PC-3 (cell line): ENCODE measurements at regions not wholly inside any gene's neighbourhood (a gene's known extent, or its start where the extent isn't known, plus 50 kb on each side); places are given as distances from the start of the nearest gene placed in this dataset.

ENCODE experiments used
- ATAC-seq: fragments of 200-7000 bp; cut with Tn5 transposase; 2 replicates; pipeline ENCODE4 v1.9.1; 2020; ENCODE audit warnings: mild to moderate bottlenecking, moderate library complexity
- BruUV-seq: library from RNA; stranded (reverse); fragments of 400-500 nt; replicated peaks from 2 replicates; lab custom pipeline; 2021; lab: Mats Ljungman, UMichigan
- CTCF ChIA-PET: fragments of 300-600 bp; sonication (Branson Sonifier 250); formaldehyde crosslinking; loops from one replicate; lab custom pipeline; 2022; ENCODE audit warnings: antibody characterized with exemption; lab: Charles Lee
- POLR2A ChIA-PET: fragments of 300-600 bp; sonication (Branson Sonifier 250); formaldehyde crosslinking; loops from one replicate; lab custom pipeline; 2022; ENCODE audit warnings: antibody characterized with exemption; ENCODE audit not compliant: unreplicated experiment; lab: Charles Lee
- DNase-seq: peaks from one replicate; pipeline ENCODE4 v3.0.0-alpha.2; 2015
- H2AFZ ChIP-seq: fragments of 300-600 bp; sonication (generic); 2 replicates; pipeline ENCODE4 v1.6.0; 2016; ENCODE audit warnings: antibody characterized with exemption, low read length
- H3F3A ChIP-seq: fragments of 300-600 bp; sonication (generic); one replicate; pipeline ENCODE4 v1.6.0; 2017; ENCODE audit warnings: antibody characterized with exemption, low read length, control low read depth, mild to moderate bottlenecking; ENCODE audit not compliant: unreplicated experiment
- H3K27ac ChIP-seq: fragments of 300-600 bp; sonication (generic); 2 replicates; pipeline ENCODE4 v1.5.1; 2016; ENCODE audit warnings: mild to moderate bottlenecking, low read length
- H3K27me3 ChIP-seq: fragments of 300-600 bp; sonication (generic); 2 replicates; pipeline ENCODE4 v1.6.1; 2016; ENCODE audit warnings: low read length, mixed read lengths
- H3K36me3 ChIP-seq: fragments of 300-600 bp; sonication (generic); 2 replicates; pipeline ENCODE4 v1.6.1; 2016; ENCODE audit warnings: low read depth, mixed run types, low read length, mixed read lengths
- H3K4me1 ChIP-seq: fragments of 300-600 bp; sonication (generic); 2 replicates; pipeline ENCODE4 v1.5.1; 2016; ENCODE audit warnings: low read length; ENCODE audit not compliant: insufficient read depth
- H3K4me2 ChIP-seq: fragments of 300-600 bp; sonication (generic); 2 replicates; pipeline ENCODE4 v1.6.0; 2016; ENCODE audit warnings: low read length
- H3K4me3 ChIP-seq: fragments of 300-600 bp; sonication (generic); 2 replicates; pipeline ENCODE4 v1.5.1; 2016; ENCODE audit warnings: mild to moderate bottlenecking, low read length, mixed read lengths
- H3K79me2 ChIP-seq: fragments of 300-600 bp; sonication (generic); 2 replicates; pipeline ENCODE4 v1.6.1; 2017; ENCODE audit warnings: low read length, mixed read lengths
- H3K9ac ChIP-seq: fragments of 300-600 bp; sonication (generic); 2 replicates; pipeline ENCODE4 v1.6.0; 2016; ENCODE audit warnings: mild to moderate bottlenecking, low read length
- H3K9me2 ChIP-seq: fragments of 300-600 bp; sonication (generic); replicated peaks from 2 replicates; pipeline ENCODE4 v1.6.1; 2016; ENCODE audit warnings: mixed run types, low read length, mixed read lengths
- H3K9me3 ChIP-seq: fragments of 300-600 bp; sonication (generic); 2 replicates; pipeline ENCODE4 v1.6.1; 2016; ENCODE audit warnings: low read length, mixed read lengths
- H4K20me1 ChIP-seq: fragments of 300-600 bp; sonication (generic); 2 replicates; pipeline ENCODE4 v1.6.1; 2016; ENCODE audit warnings: low read length, mixed read lengths
- EZH2 ChIP-seq: fragments of 300-600 bp; sonication (generic); IDR thresholded peaks from one replicate; pipeline ENCODE4 v1.6.1; 2017; ENCODE audit warnings: antibody characterized with exemption, mild to moderate bottlenecking, low read length; ENCODE audit not compliant: unreplicated experiment
- EZH2phosphoT487 ChIP-seq: fragments of 300-600 bp; sonication (generic); IDR thresholded peaks from 2 replicates; pipeline ENCODE4 v1.6.1; 2018; ENCODE audit warnings: mild to moderate bottlenecking, antibody characterized with exemption, low read length, borderline replicate concordance
- intact Hi-C: fragments of 100-400 bp; cut with micrococcal nuclease; formaldehyde crosslinking; loops from 2 replicates; pipeline ENCODE4 v1.9.0; 2023
- TF ChIP-seq, protein P1 (sequence below): fragments of 300-600 bp; sonication (generic); conservative IDR thresholded peaks from 2 replicates; pipeline ENCODE4 v1.5.1; 2017; ENCODE audit warnings: antibody characterized with exemption, low read depth, mild to moderate bottlenecking, low read length

- Histone ChIP-seq H3K79me2 (no peaks in the 10 kb centered on the region), H3K27me3 (peaks cover 84% of the 10 kb centered on the region), H2AFZ (no peak overlapping the region), H4K20me1 (no peaks in the 10 kb centered on the region), H3K36me3 (no peaks in the 10 kb centered on the region), H3K27ac (no peak overlapping the region), H3F3A (no peaks in the 10 kb centered on the region), H3K9me2 (no peaks in the 10 kb centered on the region), H3K4me2 (no peak overlapping the region), H3K4me1 (no peaks in the 10 kb centered on the region), H3K9ac (no peak overlapping the region), H3K4me3 (no peak overlapping the region), H3K9me3 (no peaks in the 10 kb centered on the region)
- ATAC-seq (no peak), DNase-seq (no peak)
- POLR2A ChIA-PET = no interaction called here
- CTCF ChIA-PET = no interaction called here
- no peak for TF ChIP-seq EZH2
- TF ChIP-seq, protein P1, sequence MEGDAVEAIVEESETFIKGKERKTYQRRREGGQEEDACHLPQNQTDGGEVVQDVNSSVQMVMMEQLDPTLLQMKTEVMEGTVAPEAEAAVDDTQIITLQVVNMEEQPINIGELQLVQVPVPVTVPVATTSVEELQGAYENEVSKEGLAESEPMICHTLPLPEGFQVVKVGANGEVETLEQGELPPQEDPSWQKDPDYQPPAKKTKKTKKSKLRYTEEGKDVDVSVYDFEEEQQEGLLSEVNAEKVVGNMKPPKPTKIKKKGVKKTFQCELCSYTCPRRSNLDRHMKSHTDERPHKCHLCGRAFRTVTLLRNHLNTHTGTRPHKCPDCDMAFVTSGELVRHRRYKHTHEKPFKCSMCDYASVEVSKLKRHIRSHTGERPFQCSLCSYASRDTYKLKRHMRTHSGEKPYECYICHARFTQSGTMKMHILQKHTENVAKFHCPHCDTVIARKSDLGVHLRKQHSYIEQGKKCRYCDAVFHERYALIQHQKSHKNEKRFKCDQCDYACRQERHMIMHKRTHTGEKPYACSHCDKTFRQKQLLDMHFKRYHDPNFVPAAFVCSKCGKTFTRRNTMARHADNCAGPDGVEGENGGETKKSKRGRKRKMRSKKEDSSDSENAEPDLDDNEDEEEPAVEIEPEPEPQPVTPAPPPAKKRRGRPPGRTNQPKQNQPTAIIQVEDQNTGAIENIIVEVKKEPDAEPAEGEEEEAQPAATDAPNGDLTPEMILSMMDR = no peak
- BruUV-seq = no TSS peak
- intact Hi-C loops = no loop called here
Measured at GRCh38 chr11:116535994-116536393, 236.8 kb downstream of the BUD13 start.

DNA sequence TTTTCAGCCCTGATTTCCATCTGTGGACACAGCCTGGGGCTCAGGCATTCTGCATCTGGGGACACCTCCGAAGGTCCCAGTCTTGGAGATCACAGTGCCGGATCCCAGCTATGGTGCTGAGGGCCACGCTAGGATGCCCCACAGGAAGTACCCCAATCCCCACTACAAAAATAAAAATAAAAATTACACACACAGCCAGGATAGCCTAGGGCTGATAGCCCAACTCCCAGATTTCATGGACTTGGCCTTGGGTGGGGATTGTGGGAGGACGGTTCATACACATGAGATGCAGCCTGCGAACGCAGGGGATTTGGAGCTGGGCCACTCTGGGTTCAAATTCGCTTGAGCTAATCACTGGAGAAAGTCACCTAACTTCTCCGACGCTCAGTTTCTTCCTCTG, 237.7 kb downstream of the BUD13 start:
- H3K27ac ChIP-seq = no peak overlapping the region
- H3K27me3 ChIP-seq = peaks cover 92% of the 10 kb centered on the region
- H4K20me1 ChIP-seq = no peaks in the 10 kb centered on the region
- DNase-seq (no peak), ATAC-seq (no peak)
- no peak overlapping the region for H3K4me2 ChIP-seq
- H2AFZ ChIP-seq = no peak overlapping the region
- H3K9ac ChIP-seq = no peak overlapping the region
- H3K9me2 ChIP-seq = no peaks in the 10 kb centered on the region
- no peaks in the 10 kb centered on the region for H3K4me1 ChIP-seq
- ChIA-PET CTCF (no interaction called here), POLR2A (no interaction called here)
- H3K4me3 ChIP-seq = no peak overlapping the region
- H3K79me2 ChIP-seq = no peaks in the 10 kb centered on the region
- H3K36me3 ChIP-seq = no peaks in the 10 kb centered on the region
- no peaks in the 10 kb centered on the region for H3K9me3 ChIP-seq
- BruUV-seq = no TSS peak
- intact Hi-C loops = no loop called here
- TF ChIP-seq EZH2 (no peak), EZH2phosphoT487 (no peak)
- TF ChIP-seq, protein P1 = no peak
- no peaks in the 10 kb centered on the region for H3F3A ChIP-seq

- H3K4me3 ChIP-seq = no peak overlapping the region
- no peaks in the 10 kb centered on the region for H3K79me2 ChIP-seq
- CTCF ChIA-PET = no interaction called here
- BruUV-seq = no TSS peak
- ATAC-seq = no peak
- intact Hi-C loops = no loop called here
- no peaks in the 10 kb centered on the region for H3K9me3 ChIP-seq
- TF ChIP-seq, protein P1 = no peak
- no peak for TF ChIP-seq EZH2
- no peak for TF ChIP-seq EZH2phosphoT487
- no peaks in the 10 kb centered on the region for H3K36me3 ChIP-seq
- POLR2A ChIA-PET = no interaction called here
- H4K20me1 ChIP-seq = no peaks in the 10 kb centered on the region
- no peak overlapping the region for H3K9ac ChIP-seq
- no peak overlapping the region for H2AFZ ChIP-seq
- H3K27ac ChIP-seq = no peak overlapping the region
- peaks cover 99% of the 10 kb centered on the region for H3K27me3 ChIP-seq
- no peak for DNase-seq
- H3K4me1 ChIP-seq = no peaks in the 10 kb centered on the region
- H3K4me2 ChIP-seq = no peak overlapping the region
- no peaks in the 10 kb centered on the region for H3F3A ChIP-seq
- no peaks in the 10 kb centered on the region for H3K9me2 ChIP-seq
Measured at GRCh38 chr11:116534270-116534975, 238.4 kb downstream of the BUD13 start.
